GM12878 (cell line): ENCODE measurements at regions not wholly inside any gene's neighbourhood (a gene's known extent, or its start where the extent isn't known, plus 50 kb on each side); places are given as distances from the start of the nearest gene placed in this dataset.

Experiments used
- ATAC-seq: fragments of 200-7000 bp; cut with Tn5 transposase; 3 replicates; pipeline ENCODE4 v1.9.1; 2020; ENCODE audit warnings: mild to moderate bottlenecking, moderate library complexity
- BruUV-seq: library from RNA; stranded (reverse); fragments of 400-500 nt; replicated peaks from 2 replicates; lab custom pipeline; 2021; lab: Mats Ljungman, UMichigan
- CTCF ChIA-PET: fragments of 300-600 bp; sonication (Branson Sonifier 250); formaldehyde crosslinking; extraction: SDS; loops from one replicate; lab custom pipeline; 2021; ENCODE audit warnings: inconsistent platforms; lab: Yijun Ruan, JAX
- POLR2A ChIA-PET: fragments of 350-600 bp; formaldehyde crosslinking; extraction: SDS; loops from one replicate; lab custom pipeline; 2021; ENCODE audit warnings: inconsistent platforms; lab: Charles Lee
- RAD21 ChIA-PET: fragments of 300-600 bp; sonication (Branson Sonifier 250); formaldehyde crosslinking; loops from one replicate; lab custom pipeline; 2023; ENCODE audit warnings: antibody characterized with exemption; ENCODE audit not compliant: unreplicated experiment; lab: Charles Lee
- SMC1A ChIA-PET: fragments of 300-600 bp; sonication (Branson Sonifier 250); formaldehyde crosslinking; loops from one replicate; lab custom pipeline; 2023; ENCODE audit not compliant: unreplicated experiment, uncharacterized antibody; lab: Charles Lee
- DNase-seq: peaks from one replicate; pipeline ENCODE4 v3.0.0-alpha.2; 2011; ENCODE audit warnings: low read depth, low spot score
- FAIRE-seq: peaks from 3 replicates; lab custom pipeline; 2011; peaks lifted over from hg19 to GRCh38; lab: Jason Lieb, UNC
- H2AFZ ChIP-seq: 2 replicates; pipeline ENCODE4 v1.6.0; 2011; ENCODE audit warnings: low read depth, low read length, control low read depth; ENCODE audit not compliant: control insufficient read depth
- H3K27ac ChIP-seq: 2 replicates; pipeline ENCODE4 v1.5.1; 2011; ENCODE audit warnings: control low read depth; ENCODE audit not compliant: control insufficient read depth, insufficient read depth
- H3K27me3 ChIP-seq, 2 experiments: replicated peaks in 1 of 2; 2 replicates each; pipeline versions ENCODE4 v1.6.0 to v1.6.1; 2011; ENCODE audit warnings: low read length in 1 of 2; ENCODE audit not compliant: control insufficient read depth in 2 of 2, insufficient read depth in 2 of 2
- H3K36me3 ChIP-seq, 2 experiments: 2 replicates each; pipeline ENCODE4 v1.5.1; 2011; ENCODE audit warnings: low read length in 1 of 2; ENCODE audit not compliant: control insufficient read depth in 2 of 2, insufficient read depth in 2 of 2
- H3K4me1 ChIP-seq: 2 replicates; pipeline ENCODE4 v1.6.1; 2011; ENCODE audit warnings: mild to moderate bottlenecking, low read length, moderate library complexity, mixed read lengths; ENCODE audit not compliant: control insufficient read depth, insufficient read depth
- H3K4me2 ChIP-seq: 2 replicates; pipeline ENCODE4 v1.6.0; 2011; ENCODE audit warnings: control low read depth; ENCODE audit not compliant: control insufficient read depth, insufficient read depth
- H3K4me3 ChIP-seq: fragments of 200-600 bp; sonication (generic); 2 replicates; pipeline ENCODE4 v1.5.1; 2016
- H3K79me2 ChIP-seq: 2 replicates; pipeline ENCODE4 v1.6.0; 2011; ENCODE audit warnings: low read length; ENCODE audit not compliant: control insufficient read depth, insufficient read depth
- H3K9ac ChIP-seq: 2 replicates; pipeline ENCODE4 v1.8.0; 2011; ENCODE audit warnings: low read length, control low read depth, mixed read lengths; ENCODE audit not compliant: control insufficient read depth, insufficient read depth
- H3K9me3 ChIP-seq: replicated peaks from 3 replicates; pipeline ENCODE4 v1.5.1; 2011; ENCODE audit warnings: mild to moderate bottlenecking, low read length; ENCODE audit not compliant: control insufficient read depth, insufficient read depth
- H4K20me1 ChIP-seq: 2 replicates; pipeline ENCODE4 v1.6.0; 2011; ENCODE audit not compliant: control insufficient read depth, insufficient read depth
- LARP7 ChIP-seq: fragments of 450-650 bp; IDR thresholded peaks from 2 replicates; pipeline ENCODE4 v1.6.1; 2017; ENCODE audit warnings: mild to moderate bottlenecking
- NBN ChIP-seq: fragments of 450-650 bp; IDR thresholded peaks from 2 replicates; pipeline ENCODE4 v1.6.1; 2016
- RAD51 ChIP-seq: fragments of 450-650 bp; IDR thresholded peaks from 2 replicates; pipeline ENCODE4 v1.6.1; 2016; ENCODE audit warnings: moderate library complexity, mild to moderate bottlenecking, inconsistent platforms
- SIX5 ChIP-seq: IDR thresholded peaks from 2 replicates; pipeline ENCODE4 v1.6.1; 2011; ENCODE audit warnings: mild to moderate bottlenecking, low read depth, low read length, moderate library complexity; ENCODE audit not compliant: severe bottlenecking
- SREBF1 ChIP-seq: IDR thresholded peaks from 2 replicates; pipeline ENCODE4 v1.6.1; 2012; ENCODE audit warnings: mild to moderate bottlenecking, low read length
- ZBED1 ChIP-seq: IDR thresholded peaks from 2 replicates; pipeline ENCODE4 v1.6.1; 2016; ENCODE audit warnings: borderline replicate concordance
- ZNF24 ChIP-seq: fragments of 450-650 bp; IDR thresholded peaks from 2 replicates; pipeline ENCODE4 v1.6.1; 2017; ENCODE audit warnings: antibody characterized with exemption, mild to moderate bottlenecking
- ZNF274 ChIP-seq: IDR thresholded peaks from one replicate; pipeline ENCODE4 v1.8.0; 2011; ENCODE audit not compliant: insufficient read length, insufficient read depth
- WGBS: methylation state at CpG from one replicate; pipeline ENCODE4 v1.1.6; 2016; ENCODE audit warnings: low lambda C conversion rate; ENCODE audit not compliant: insufficient replicate concordance, insufficient coverage; ENCODE audit errors: missing lambda C conversion rate; 5-methylcytosine and 5-hydroxymethylcytosine counted together
- in situ Hi-C: fragments of 300-500 bp; cut with MboI; formaldehyde crosslinking; loops from 9 replicates; pipeline ENCODE4 v1.14.3; 2018; ENCODE audit warnings: mixed read lengths
- intact Hi-C: fragments of 100-400 bp; cut with micrococcal nuclease; formaldehyde crosslinking; loops from one replicate; pipeline ENCODE4 v1.14.2; 2022; ENCODE audit not compliant: unreplicated experiment
- TF ChIP-seq, protein P1 (sequence below): fragments of 150-350 bp; IDR thresholded peaks from 2 replicates; pipeline ENCODE4 v1.6.1; 2016; ENCODE audit warnings: low read depth, low read length
- TF ChIP-seq, protein P2 (sequence below): fragments of 450-650 bp; IDR thresholded peaks from 2 replicates; pipeline ENCODE4 v1.6.1; 2017; ENCODE audit warnings: low read depth, mild to moderate bottlenecking, moderate library complexity

- POLR2A ChIA-PET: no interaction called here
- DNase-seq: no peak
- TF ChIP-seq SREBF1: no peak
- TF ChIP-seq, protein P1, sequence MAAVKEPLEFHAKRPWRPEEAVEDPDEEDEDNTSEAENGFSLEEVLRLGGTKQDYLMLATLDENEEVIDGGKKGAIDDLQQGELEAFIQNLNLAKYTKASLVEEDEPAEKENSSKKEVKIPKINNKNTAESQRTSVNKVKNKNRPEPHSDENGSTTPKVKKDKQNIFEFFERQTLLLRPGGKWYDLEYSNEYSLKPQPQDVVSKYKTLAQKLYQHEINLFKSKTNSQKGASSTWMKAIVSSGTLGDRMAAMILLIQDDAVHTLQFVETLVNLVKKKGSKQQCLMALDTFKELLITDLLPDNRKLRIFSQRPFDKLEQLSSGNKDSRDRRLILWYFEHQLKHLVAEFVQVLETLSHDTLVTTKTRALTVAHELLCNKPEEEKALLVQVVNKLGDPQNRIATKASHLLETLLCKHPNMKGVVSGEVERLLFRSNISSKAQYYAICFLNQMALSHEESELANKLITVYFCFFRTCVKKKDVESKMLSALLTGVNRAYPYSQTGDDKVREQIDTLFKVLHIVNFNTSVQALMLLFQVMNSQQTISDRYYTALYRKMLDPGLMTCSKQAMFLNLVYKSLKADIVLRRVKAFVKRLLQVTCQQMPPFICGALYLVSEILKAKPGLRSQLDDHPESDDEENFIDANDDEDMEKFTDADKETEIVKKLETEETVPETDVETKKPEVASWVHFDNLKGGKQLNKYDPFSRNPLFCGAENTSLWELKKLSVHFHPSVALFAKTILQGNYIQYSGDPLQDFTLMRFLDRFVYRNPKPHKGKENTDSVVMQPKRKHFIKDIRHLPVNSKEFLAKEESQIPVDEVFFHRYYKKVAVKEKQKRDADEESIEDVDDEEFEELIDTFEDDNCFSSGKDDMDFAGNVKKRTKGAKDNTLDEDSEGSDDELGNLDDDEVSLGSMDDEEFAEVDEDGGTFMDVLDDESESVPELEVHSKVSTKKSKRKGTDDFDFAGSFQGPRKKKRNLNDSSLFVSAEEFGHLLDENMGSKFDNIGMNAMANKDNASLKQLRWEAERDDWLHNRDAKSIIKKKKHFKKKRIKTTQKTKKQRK: no peak
- no peak for TF ChIP-seq ZNF274
- TF ChIP-seq SIX5: no peak
- no peak for TF ChIP-seq NBN
- TF ChIP-seq RAD51: no peak
- no peak for TF ChIP-seq ZNF24
- no peak for TF ChIP-seq LARP7
- TF ChIP-seq, protein P2, sequence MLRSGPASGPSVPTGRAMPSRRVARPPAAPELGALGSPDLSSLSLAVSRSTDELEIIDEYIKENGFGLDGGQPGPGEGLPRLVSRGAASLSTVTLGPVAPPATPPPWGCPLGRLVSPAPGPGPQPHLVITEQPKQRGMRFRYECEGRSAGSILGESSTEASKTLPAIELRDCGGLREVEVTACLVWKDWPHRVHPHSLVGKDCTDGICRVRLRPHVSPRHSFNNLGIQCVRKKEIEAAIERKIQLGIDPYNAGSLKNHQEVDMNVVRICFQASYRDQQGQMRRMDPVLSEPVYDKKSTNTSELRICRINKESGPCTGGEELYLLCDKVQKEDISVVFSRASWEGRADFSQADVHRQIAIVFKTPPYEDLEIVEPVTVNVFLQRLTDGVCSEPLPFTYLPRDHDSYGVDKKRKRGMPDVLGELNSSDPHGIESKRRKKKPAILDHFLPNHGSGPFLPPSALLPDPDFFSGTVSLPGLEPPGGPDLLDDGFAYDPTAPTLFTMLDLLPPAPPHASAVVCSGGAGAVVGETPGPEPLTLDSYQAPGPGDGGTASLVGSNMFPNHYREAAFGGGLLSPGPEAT: no peak
- TF ChIP-seq ZBED1: no peak
- no peak overlapping the region for H3K27ac ChIP-seq
- H3K36me3 ChIP-seq: no peaks in the 10 kb centered on the region
- in situ Hi-C loops: loop anchor here (10.0 kb wide), 1 partner anchor 438 kb away; no protein-coding TSS in a partner anchor
- no peak for FAIRE-seq
- no peak for ATAC-seq
- H3K27me3 ChIP-seq: no peaks in the 10 kb centered on the region
- H3K9me3 ChIP-seq: no peaks in the 10 kb centered on the region
- SMC1A ChIA-PET: interaction anchor here (0.9 to 2.3 kb wide), 2 partner anchors 10 to 24 kb away, joined by 3 to 15 read pairs; no protein-coding TSS in a partner anchor
- no peak overlapping the region for H2AFZ ChIP-seq
- no peak overlapping the region for H3K4me2 ChIP-seq
- H3K4me1 ChIP-seq: no peaks in the 10 kb centered on the region
- H3K9ac ChIP-seq: no peak overlapping the region
- 32% methylated on average over 3 of the region's 3 CpGs for WGBS
- intact Hi-C loops: no loop called here
- no peaks in the 10 kb centered on the region for H4K20me1 ChIP-seq
- CTCF ChIA-PET: interaction anchor here (0.6 to 6.0 kb wide), 4 partner anchors 9 to 458 kb away, joined by 4 to 35 read pairs (median 6); no protein-coding TSS in a partner anchor
- H3K4me3 ChIP-seq: no peak overlapping the region
- no peaks in the 10 kb centered on the region for H3K79me2 ChIP-seq
- BruUV-seq: no TSS peak
- RAD21 ChIA-PET: no interaction called here
Measured at GRCh38 chr1:114272593-114272992, 118.9 kb upstream of the SYT6 start.
